HCT116 (cell line): ENCODE measurements at regions not wholly inside any gene's neighbourhood (a gene's known extent, or its start where the extent isn't known, plus 50 kb on each side); places are given as distances from the start of the nearest gene placed in this dataset.

Experiments
- ATAC-seq: fragments of 200-7000 bp; cut with Tn5 transposase; 2 replicates; pipeline ENCODE4 v1.9.1; 2020; ENCODE audit warnings: mild to moderate bottlenecking, moderate library complexity
- BruUV-seq: library from RNA; stranded (reverse); fragments of 400-500 nt; replicated peaks from 2 replicates; lab custom pipeline; 2021; lab: Mats Ljungman, UMichigan
- CTCF ChIA-PET: fragments of 300-600 bp; sonication (Branson Sonifier 250); formaldehyde crosslinking; loops from one replicate; lab custom pipeline; 2021; ENCODE audit warnings: antibody characterized with exemption; lab: Charles Lee
- POLR2A ChIA-PET: fragments of 300-600, 350-600 bp; sonication (Branson Sonifier 250); formaldehyde crosslinking; loops from one replicate; lab custom pipeline; 2021; ENCODE audit warnings: antibody characterized with exemption; lab: Charles Lee
- RAD21 ChIA-PET, 2 experiments: fragments of 300-600 bp; sonication (Branson Sonifier 250); formaldehyde crosslinking; loops; one replicate each; lab custom pipeline; 2023; ENCODE audit warnings: low total read pairs in 2 of 2; ENCODE audit not compliant: uncharacterized antibody in 2 of 2, unreplicated experiment in 2 of 2, low non-redundant PET in 1 of 2; lab: Charles Lee
- DNase-seq: peaks from one replicate; pipeline ENCODE4 v3.0.0-alpha.2; 2010; ENCODE audit warnings: low read depth, low spot score
- H2AFZ ChIP-seq: fragments of 200-600 bp; shearing (Covaris generic), sonication (generic); 2 replicates; pipeline ENCODE4 v1.6.1; 2017; ENCODE audit warnings: low read depth, mixed run types, mixed read lengths, antibody characterized with exemption, low read length; ENCODE audit not compliant: poor library complexity, severe bottlenecking
- H3K27ac ChIP-seq: 2 replicates; pipeline ENCODE4 v1.5.1; 2012; ENCODE audit warnings: low read depth, low read length
- H3K27me3 ChIP-seq: fragments of 200-600 bp; sonication (generic); 2 replicates; pipeline ENCODE4 v1.6.1; 2016; ENCODE audit warnings: mixed run types, low read length, mixed read lengths; ENCODE audit not compliant: insufficient read depth
- H3K36me3 ChIP-seq, 2 experiments: fragments of 200-500 bp in 1 of 2; fragments of 200-600 bp in 1 of 2; sonication (Bioruptor generic) in 1 of 2; sonication (generic) in 1 of 2; 2 replicates each; pipeline versions ENCODE4 v1.5.1 to v1.6.1; 2014 to 2016; ENCODE audit warnings: low read length in 2 of 2, inconsistent platforms in 1 of 2, mixed read lengths in 1 of 2, mixed run types in 1 of 2; ENCODE audit not compliant: insufficient read depth in 2 of 2, control insufficient read depth in 1 of 2
- H3K4me1 ChIP-seq, 2 experiments: fragments of 200-600 bp in 1 of 2; sonication (generic) in 1 of 2; 2 replicates each; pipeline versions ENCODE4 v1.5.1 to v1.6.1; 2012 to 2017; ENCODE audit warnings: low read length in 2 of 2, inconsistent platforms in 1 of 2, mild to moderate bottlenecking in 1 of 2, mixed read lengths in 1 of 2, mixed run types in 1 of 2, moderate library complexity in 1 of 2; ENCODE audit not compliant: insufficient read depth in 2 of 2, control insufficient read depth in 1 of 2
- H3K4me2 ChIP-seq: fragments of 200-600 bp; sonication (generic); 2 replicates; pipeline ENCODE4 v1.6.1; 2017; ENCODE audit warnings: mixed run types, low read length, mixed read lengths
- H3K4me3 ChIP-seq, 2 experiments: fragments of 200-600 bp in 1 of 2; sonication (generic) in 1 of 2; replicated peaks in 1 of 2; 2 replicates each; pipeline ENCODE4 v1.5.1; 2011 to 2016; ENCODE audit warnings: low read length in 2 of 2, control low read depth in 1 of 2, low read depth in 1 of 2, mild to moderate bottlenecking in 1 of 2, mixed read lengths in 1 of 2, mixed run types in 1 of 2
- H3K79me2 ChIP-seq: fragments of 200-600 bp; sonication (generic); 2 replicates; pipeline ENCODE4 v1.6.1; 2017; ENCODE audit warnings: mild to moderate bottlenecking, mixed run types, low read length, moderate library complexity, mixed read lengths; ENCODE audit not compliant: insufficient read depth
- H3K9ac ChIP-seq: fragments of 200-600 bp; sonication (generic); 2 replicates; pipeline ENCODE4 v1.6.1; 2016; ENCODE audit warnings: low read length, mixed read lengths
- H3K9me2 ChIP-seq: fragments of 200-600 bp; sonication (generic), shearing (Covaris generic); 2 replicates; pipeline ENCODE4 v1.6.1; 2017; ENCODE audit warnings: mixed run types, mild to moderate bottlenecking, moderate library complexity; ENCODE audit not compliant: insufficient read depth
- H3K9me3 ChIP-seq, 2 experiments: fragments of 200-500 bp in 1 of 2; fragments of 200-600 bp in 1 of 2; sonication (Bioruptor generic) in 1 of 2; sonication (generic) in 1 of 2; 2 replicates each; pipeline ENCODE4 v1.6.1; 2014 to 2017; ENCODE audit warnings: low read length in 2 of 2, mixed read lengths in 2 of 2, inconsistent platforms in 1 of 2, low read depth in 1 of 2, mild to moderate bottlenecking in 1 of 2, mixed run types in 1 of 2, moderate library complexity in 1 of 2; ENCODE audit not compliant: control insufficient read depth in 1 of 2, insufficient read depth in 1 of 2
- H4K20me1 ChIP-seq: fragments of 200-600 bp; sonication (generic), shearing (Covaris generic); 2 replicates; pipeline ENCODE4 v1.6.1; 2017; ENCODE audit warnings: mixed run types, mild to moderate bottlenecking, moderate library complexity; ENCODE audit not compliant: insufficient read depth
- CEBPB ChIP-seq: IDR thresholded peaks from 2 replicates; pipeline ENCODE4 v1.6.1; 2012; ENCODE audit warnings: low read depth
- CTCF ChIP-seq, 3 experiments: fragments of 200-600 bp in 1 of 3; sonication (generic) in 1 of 3; IDR thresholded peaks in 2 of 3; conservative IDR thresholded peaks in 1 of 3; 2 replicates each; pipeline ENCODE4 v1.5.1; 2012 to 2017; ENCODE audit warnings: low read depth in 2 of 3, low read length in 2 of 3, antibody characterized with exemption in 1 of 3, borderline replicate concordance in 1 of 3, control low read depth in 1 of 3, mild to moderate bottlenecking in 1 of 3, mixed read lengths in 1 of 3, mixed run types in 1 of 3, moderate library complexity in 1 of 3; ENCODE audit not compliant: insufficient read depth in 1 of 3
- ELF1 ChIP-seq: IDR thresholded peaks from 2 replicates; pipeline ENCODE4 v1.6.1; 2012; ENCODE audit warnings: low read depth, borderline replicate concordance
- EZH2 ChIP-seq: fragments of 200-600 bp; sonication (generic); IDR thresholded peaks from 2 replicates; pipeline ENCODE4 v1.6.1; 2017; ENCODE audit warnings: antibody characterized with exemption, mixed run types
- JUND ChIP-seq: IDR thresholded peaks from 2 replicates; pipeline ENCODE4 v1.6.1; 2012
- RAD21 ChIP-seq: IDR thresholded peaks from 2 replicates; pipeline ENCODE4 v1.6.1; 2012; ENCODE audit warnings: low read depth, mild to moderate bottlenecking
- YY1 ChIP-seq: IDR thresholded peaks from 2 replicates; pipeline ENCODE4 v1.6.1; 2011; ENCODE audit warnings: low read length, low read depth, moderate library complexity, mild to moderate bottlenecking; ENCODE audit not compliant: insufficient replicate concordance; ENCODE audit errors: extremely low read depth
- intact Hi-C: fragments of 100-400 bp; cut with micrococcal nuclease; formaldehyde crosslinking; loops from 2 replicates; pipeline ENCODE4 v1.10.0; 2022
- TF ChIP-seq, protein P1 (sequence below): IDR thresholded peaks from 2 replicates; pipeline ENCODE4 v1.6.1; 2012; ENCODE audit warnings: low read depth

- Histone ChIP-seq H3K4me3 (no peak overlapping the region), H3K4me2 (no peak overlapping the region), H3K27me3 (no peaks in the 10 kb centered on the region), H3K79me2 (no peaks in the 10 kb centered on the region), H3K9me2 (no peaks in the 10 kb centered on the region), H3K9ac (no peak overlapping the region), H3K36me3 (no peaks in the 10 kb centered on the region), H2AFZ (no peak overlapping the region), H3K27ac (no peak overlapping the region), H4K20me1 (no peaks in the 10 kb centered on the region), H3K9me3 (no peaks in the 10 kb centered on the region), H3K4me1 (no peaks in the 10 kb centered on the region)
- intact Hi-C loops, result no loop called here
- ChIA-PET POLR2A (no interaction called here), CTCF (no interaction called here), RAD21 (no interaction called here)
- BruUV-seq, result no TSS peak
- DNase-seq (no peak), ATAC-seq (no peak)
- TF ChIP-seq JUND (no peak), CTCF (IDR thresholded peaks at IDR 0.05 in 2 of 3, conservative IDR thresholded peaks at IDR 0.05 in 1 of 3; ENCODE audit: borderline replicate concordance in 1 of 3, insufficient read depth in 1 of 3, low read depth in 2 of 3, low read length in 2 of 3) (no peak), CEBPB (no peak), RAD21 (no peak), EZH2 (no peak), YY1 (no peak), ELF1 (no peak)
- TF ChIP-seq, protein P1, sequence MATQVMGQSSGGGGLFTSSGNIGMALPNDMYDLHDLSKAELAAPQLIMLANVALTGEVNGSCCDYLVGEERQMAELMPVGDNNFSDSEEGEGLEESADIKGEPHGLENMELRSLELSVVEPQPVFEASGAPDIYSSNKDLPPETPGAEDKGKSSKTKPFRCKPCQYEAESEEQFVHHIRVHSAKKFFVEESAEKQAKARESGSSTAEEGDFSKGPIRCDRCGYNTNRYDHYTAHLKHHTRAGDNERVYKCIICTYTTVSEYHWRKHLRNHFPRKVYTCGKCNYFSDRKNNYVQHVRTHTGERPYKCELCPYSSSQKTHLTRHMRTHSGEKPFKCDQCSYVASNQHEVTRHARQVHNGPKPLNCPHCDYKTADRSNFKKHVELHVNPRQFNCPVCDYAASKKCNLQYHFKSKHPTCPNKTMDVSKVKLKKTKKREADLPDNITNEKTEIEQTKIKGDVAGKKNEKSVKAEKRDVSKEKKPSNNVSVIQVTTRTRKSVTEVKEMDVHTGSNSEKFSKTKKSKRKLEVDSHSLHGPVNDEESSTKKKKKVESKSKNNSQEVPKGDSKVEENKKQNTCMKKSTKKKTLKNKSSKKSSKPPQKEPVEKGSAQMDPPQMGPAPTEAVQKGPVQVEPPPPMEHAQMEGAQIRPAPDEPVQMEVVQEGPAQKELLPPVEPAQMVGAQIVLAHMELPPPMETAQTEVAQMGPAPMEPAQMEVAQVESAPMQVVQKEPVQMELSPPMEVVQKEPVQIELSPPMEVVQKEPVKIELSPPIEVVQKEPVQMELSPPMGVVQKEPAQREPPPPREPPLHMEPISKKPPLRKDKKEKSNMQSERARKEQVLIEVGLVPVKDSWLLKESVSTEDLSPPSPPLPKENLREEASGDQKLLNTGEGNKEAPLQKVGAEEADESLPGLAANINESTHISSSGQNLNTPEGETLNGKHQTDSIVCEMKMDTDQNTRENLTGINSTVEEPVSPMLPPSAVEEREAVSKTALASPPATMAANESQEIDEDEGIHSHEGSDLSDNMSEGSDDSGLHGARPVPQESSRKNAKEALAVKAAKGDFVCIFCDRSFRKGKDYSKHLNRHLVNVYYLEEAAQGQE, result no peak
These were observed 203.8 kb downstream of the RWDD3 start for GRCh38 chr1:95437781-95438180.
